ENCODE measurements at regions not wholly inside any gene's neighbourhood (a gene's known extent, or its start where the extent isn't known, plus 50 kb on each side); places are given as distances from the start of the nearest gene placed in this dataset.

- no peaks in the 10 kb centered on the region for H3K36me3 ChIP-seq (ENCODE audit: control insufficient read depth, insufficient read depth, low read length, severe bottlenecking)
- DNase-seq (ENCODE audit: low read depth) = no peak
- no peak overlapping the region for H3K9ac ChIP-seq (ENCODE audit: low read length)
- no peaks in the 10 kb centered on the region for H3K4me1 ChIP-seq (ENCODE audit: control insufficient read depth, insufficient read depth, low read length)
- H3K27me3 ChIP-seq (replicated peaks; ENCODE audit: control insufficient read depth, insufficient read depth, low read length) = peaks cover 6% of the 10 kb centered on the region
- H3K9me3 ChIP-seq (ENCODE audit: control insufficient read depth, low read length) = peaks cover 11% of the 10 kb centered on the region
- no peak overlapping the region for H3K4me3 ChIP-seq (ENCODE audit: low read length)
Measured at GRCh38 chrX:96311366-96311765, 373.3 kb upstream of the DIAPH2 start.

- Histone ChIP-seq H3K9ac (ENCODE audit: low read length) (no peak overlapping the region), H3K9me3 (ENCODE audit: control insufficient read depth, low read length) (peaks cover 10% of the 10 kb centered on the region), H3K36me3 (ENCODE audit: control insufficient read depth, insufficient read depth, low read length, severe bottlenecking) (no peaks in the 10 kb centered on the region), H3K4me3 (ENCODE audit: low read length) (no peak overlapping the region), H3K27me3 (replicated peaks; ENCODE audit: control insufficient read depth, insufficient read depth, low read length) (no peaks in the 10 kb centered on the region), H3K4me1 (ENCODE audit: control insufficient read depth, insufficient read depth, low read length) (no peaks in the 10 kb centered on the region)
- no peak for DNase-seq (ENCODE audit: low read depth)
Measured at GRCh38 chrX:96314985-96315384, 369.7 kb upstream of the DIAPH2 start.

GRCh38 chrX:96361844-96362243, 322.8 kb upstream of the DIAPH2 start:
- Histone ChIP-seq H3K9ac (ENCODE audit: low read length) (no peak overlapping the region), H3K4me3 (ENCODE audit: low read length) (no peak overlapping the region), H3K4me1 (ENCODE audit: control insufficient read depth, insufficient read depth, low read length) (no peaks in the 10 kb centered on the region), H3K9me3 (ENCODE audit: control insufficient read depth, low read length) (no peaks in the 10 kb centered on the region), H3K27me3 (replicated peaks; ENCODE audit: control insufficient read depth, insufficient read depth, low read length) (peaks cover 6% of the 10 kb centered on the region), H3K36me3 (ENCODE audit: control insufficient read depth, insufficient read depth, low read length, severe bottlenecking) (no peaks in the 10 kb centered on the region)
- DNase-seq (ENCODE audit: low read depth) = no peak

- Histone ChIP-seq H3K9me3 (ENCODE audit: control insufficient read depth, low read length) (no peaks in the 10 kb centered on the region), H3K4me1 (ENCODE audit: control insufficient read depth, insufficient read depth, low read length) (no peaks in the 10 kb centered on the region), H3K36me3 (ENCODE audit: control insufficient read depth, insufficient read depth, low read length, severe bottlenecking) (no peaks in the 10 kb centered on the region), H3K4me3 (ENCODE audit: low read length) (peak overlapping the region; percentile 54), H3K9ac (ENCODE audit: low read length) (no peak overlapping the region), H3K27me3 (replicated peaks; ENCODE audit: control insufficient read depth, insufficient read depth, low read length) (peaks cover 6% of the 10 kb centered on the region)
- peak; percentile 80 for DNase-seq (ENCODE audit: low read depth)
Measured at GRCh38 chrX:96372313-96373046, 312.2 kb upstream of the DIAPH2 start.

GRCh38 chrX:96373047-96373355, 311.6 kb upstream of the DIAPH2 start:
- no peaks in the 10 kb centered on the region for H3K4me1 ChIP-seq (ENCODE audit: control insufficient read depth, insufficient read depth, low read length)
- no peak overlapping the region for H3K4me3 ChIP-seq (ENCODE audit: low read length)

GRCh38 chrX:96376266-96376665, 308.4 kb upstream of the DIAPH2 start:
- no peak for DNase-seq (ENCODE audit: low read depth)
- Histone ChIP-seq H3K9me3 (ENCODE audit: control insufficient read depth, low read length) (no peaks in the 10 kb centered on the region), H3K36me3 (ENCODE audit: control insufficient read depth, insufficient read depth, low read length, severe bottlenecking) (no peaks in the 10 kb centered on the region), H3K27me3 (replicated peaks; ENCODE audit: control insufficient read depth, insufficient read depth, low read length) (peaks cover 4% of the 10 kb centered on the region), H3K4me1 (ENCODE audit: control insufficient read depth, insufficient read depth, low read length) (peaks cover 3% of the 10 kb centered on the region), H3K4me3 (ENCODE audit: low read length) (no peak overlapping the region), H3K9ac (ENCODE audit: low read length) (no peak overlapping the region)

More at GRCh38 chrX:96373047-96373355, 311.6 kb upstream of the DIAPH2 start:
- no peak for DNase-seq (ENCODE audit: low read depth)
- Histone ChIP-seq H3K9me3 (ENCODE audit: control insufficient read depth, low read length) (no peaks in the 10 kb centered on the region), H3K9ac (ENCODE audit: low read length) (no peak overlapping the region), H3K36me3 (ENCODE audit: control insufficient read depth, insufficient read depth, low read length, severe bottlenecking) (no peaks in the 10 kb centered on the region), H3K27me3 (replicated peaks; ENCODE audit: control insufficient read depth, insufficient read depth, low read length) (peaks cover 6% of the 10 kb centered on the region)

GRCh38 chrX:96379951-96380350, 304.7 kb upstream of the DIAPH2 start:
- no peaks in the 10 kb centered on the region for H3K36me3 ChIP-seq (ENCODE audit: control insufficient read depth, insufficient read depth, low read length, severe bottlenecking)
- H3K4me3 ChIP-seq (ENCODE audit: low read length) = no peak overlapping the region
- H3K9ac ChIP-seq (ENCODE audit: low read length) = no peak overlapping the region
- no peaks in the 10 kb centered on the region for H3K9me3 ChIP-seq (ENCODE audit: control insufficient read depth, low read length)
- H3K27me3 ChIP-seq (replicated peaks; ENCODE audit: control insufficient read depth, insufficient read depth, low read length) = peaks cover 4% of the 10 kb centered on the region
- no peak for DNase-seq (ENCODE audit: low read depth)
- H3K4me1 ChIP-seq (ENCODE audit: control insufficient read depth, insufficient read depth, low read length) = peaks cover 3% of the 10 kb centered on the region

- H3K9ac ChIP-seq (ENCODE audit: low read length) = no peak overlapping the region
- no peak for DNase-seq (ENCODE audit: low read depth)
- peaks cover 3% of the 10 kb centered on the region for H3K4me1 ChIP-seq (ENCODE audit: control insufficient read depth, insufficient read depth, low read length)
- no peaks in the 10 kb centered on the region for H3K36me3 ChIP-seq (ENCODE audit: control insufficient read depth, insufficient read depth, low read length, severe bottlenecking)
- H3K27me3 ChIP-seq (replicated peaks; ENCODE audit: control insufficient read depth, insufficient read depth, low read length) = peaks cover 4% of the 10 kb centered on the region
- H3K9me3 ChIP-seq (ENCODE audit: control insufficient read depth, low read length) = no peaks in the 10 kb centered on the region
- no peak overlapping the region for H3K4me3 ChIP-seq (ENCODE audit: low read length)
Measured at GRCh38 chrX:96382018-96382417, 302.6 kb upstream of the DIAPH2 start.

- H3K4me3 ChIP-seq (ENCODE audit: low read length) = no peak overlapping the region
- peaks cover 3% of the 10 kb centered on the region for H3K4me1 ChIP-seq (ENCODE audit: control insufficient read depth, insufficient read depth, low read length)
- no peaks in the 10 kb centered on the region for H3K9me3 ChIP-seq (ENCODE audit: control insufficient read depth, low read length)
- no peak overlapping the region for H3K9ac ChIP-seq (ENCODE audit: low read length)
- H3K36me3 ChIP-seq (ENCODE audit: control insufficient read depth, insufficient read depth, low read length, severe bottlenecking) = no peaks in the 10 kb centered on the region
- peaks cover 4% of the 10 kb centered on the region for H3K27me3 ChIP-seq (replicated peaks; ENCODE audit: control insufficient read depth, insufficient read depth, low read length)
- no peak for DNase-seq (ENCODE audit: low read depth)
Measured at GRCh38 chrX:96383428-96383827, 301.2 kb upstream of the DIAPH2 start.

GRCh38 chrX:96386325-96386724, 298.3 kb upstream of the DIAPH2 start:
- no peak for DNase-seq (ENCODE audit: low read depth)
- Histone ChIP-seq H3K9me3 (ENCODE audit: control insufficient read depth, low read length) (no peaks in the 10 kb centered on the region), H3K27me3 (replicated peaks; ENCODE audit: control insufficient read depth, insufficient read depth, low read length) (no peaks in the 10 kb centered on the region), H3K9ac (ENCODE audit: low read length) (no peak overlapping the region), H3K4me3 (ENCODE audit: low read length) (no peak overlapping the region), H3K4me1 (ENCODE audit: control insufficient read depth, insufficient read depth, low read length) (no peaks in the 10 kb centered on the region), H3K36me3 (ENCODE audit: control insufficient read depth, insufficient read depth, low read length, severe bottlenecking) (no peaks in the 10 kb centered on the region)

- no peak for DNase-seq (ENCODE audit: low read depth)
- H3K9me3 ChIP-seq (ENCODE audit: control insufficient read depth, low read length) = no peaks in the 10 kb centered on the region
- no peak overlapping the region for H3K9ac ChIP-seq (ENCODE audit: low read length)
- no peaks in the 10 kb centered on the region for H3K36me3 ChIP-seq (ENCODE audit: control insufficient read depth, insufficient read depth, low read length, severe bottlenecking)
- H3K27me3 ChIP-seq (replicated peaks; ENCODE audit: control insufficient read depth, insufficient read depth, low read length) = no peaks in the 10 kb centered on the region
- H3K4me1 ChIP-seq (ENCODE audit: control insufficient read depth, insufficient read depth, low read length) = no peaks in the 10 kb centered on the region
- no peak overlapping the region for H3K4me3 ChIP-seq (ENCODE audit: low read length)
Measured at GRCh38 chrX:96386981-96387380, 297.7 kb upstream of the DIAPH2 start.

- H3K9me3 ChIP-seq (ENCODE audit: control insufficient read depth, low read length) = no peaks in the 10 kb centered on the region
- no peak overlapping the region for H3K4me3 ChIP-seq (ENCODE audit: low read length)
- no peaks in the 10 kb centered on the region for H3K36me3 ChIP-seq (ENCODE audit: control insufficient read depth, insufficient read depth, low read length, severe bottlenecking)
- H3K27me3 ChIP-seq (replicated peaks; ENCODE audit: control insufficient read depth, insufficient read depth, low read length) = no peaks in the 10 kb centered on the region
- DNase-seq (ENCODE audit: low read depth) = no peak
- no peaks in the 10 kb centered on the region for H3K4me1 ChIP-seq (ENCODE audit: control insufficient read depth, insufficient read depth, low read length)
- no peak overlapping the region for H3K9ac ChIP-seq (ENCODE audit: low read length)
Measured at GRCh38 chrX:96387801-96388200, 296.8 kb upstream of the DIAPH2 start.
